ENCODE measurements at regions not wholly inside any gene's neighbourhood (a gene's known extent, or its start where the extent isn't known, plus 50 kb on each side); places are given as distances from the start of the nearest gene placed in this dataset.

DNA sequence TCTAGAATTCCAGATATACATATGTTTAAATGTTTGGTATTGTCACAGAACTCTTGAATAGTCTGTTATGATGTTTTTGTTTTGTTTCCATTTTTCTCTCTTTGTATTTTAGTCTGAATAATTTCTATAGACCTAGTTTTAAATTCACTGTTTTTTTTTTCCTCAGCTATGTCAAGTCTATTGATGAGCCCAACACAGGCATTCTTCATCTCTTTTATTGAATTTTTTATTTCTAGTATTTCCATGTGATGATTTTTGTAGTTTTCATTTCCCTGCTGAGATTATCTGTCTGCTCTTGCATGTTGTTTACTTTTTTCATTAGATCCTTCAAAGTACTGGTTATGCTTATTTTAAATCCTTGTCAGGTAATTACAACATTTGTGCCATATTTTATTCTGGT is 254.7 kb downstream of the C1D start (continued):
- TF ChIP-seq, protein P1, sequence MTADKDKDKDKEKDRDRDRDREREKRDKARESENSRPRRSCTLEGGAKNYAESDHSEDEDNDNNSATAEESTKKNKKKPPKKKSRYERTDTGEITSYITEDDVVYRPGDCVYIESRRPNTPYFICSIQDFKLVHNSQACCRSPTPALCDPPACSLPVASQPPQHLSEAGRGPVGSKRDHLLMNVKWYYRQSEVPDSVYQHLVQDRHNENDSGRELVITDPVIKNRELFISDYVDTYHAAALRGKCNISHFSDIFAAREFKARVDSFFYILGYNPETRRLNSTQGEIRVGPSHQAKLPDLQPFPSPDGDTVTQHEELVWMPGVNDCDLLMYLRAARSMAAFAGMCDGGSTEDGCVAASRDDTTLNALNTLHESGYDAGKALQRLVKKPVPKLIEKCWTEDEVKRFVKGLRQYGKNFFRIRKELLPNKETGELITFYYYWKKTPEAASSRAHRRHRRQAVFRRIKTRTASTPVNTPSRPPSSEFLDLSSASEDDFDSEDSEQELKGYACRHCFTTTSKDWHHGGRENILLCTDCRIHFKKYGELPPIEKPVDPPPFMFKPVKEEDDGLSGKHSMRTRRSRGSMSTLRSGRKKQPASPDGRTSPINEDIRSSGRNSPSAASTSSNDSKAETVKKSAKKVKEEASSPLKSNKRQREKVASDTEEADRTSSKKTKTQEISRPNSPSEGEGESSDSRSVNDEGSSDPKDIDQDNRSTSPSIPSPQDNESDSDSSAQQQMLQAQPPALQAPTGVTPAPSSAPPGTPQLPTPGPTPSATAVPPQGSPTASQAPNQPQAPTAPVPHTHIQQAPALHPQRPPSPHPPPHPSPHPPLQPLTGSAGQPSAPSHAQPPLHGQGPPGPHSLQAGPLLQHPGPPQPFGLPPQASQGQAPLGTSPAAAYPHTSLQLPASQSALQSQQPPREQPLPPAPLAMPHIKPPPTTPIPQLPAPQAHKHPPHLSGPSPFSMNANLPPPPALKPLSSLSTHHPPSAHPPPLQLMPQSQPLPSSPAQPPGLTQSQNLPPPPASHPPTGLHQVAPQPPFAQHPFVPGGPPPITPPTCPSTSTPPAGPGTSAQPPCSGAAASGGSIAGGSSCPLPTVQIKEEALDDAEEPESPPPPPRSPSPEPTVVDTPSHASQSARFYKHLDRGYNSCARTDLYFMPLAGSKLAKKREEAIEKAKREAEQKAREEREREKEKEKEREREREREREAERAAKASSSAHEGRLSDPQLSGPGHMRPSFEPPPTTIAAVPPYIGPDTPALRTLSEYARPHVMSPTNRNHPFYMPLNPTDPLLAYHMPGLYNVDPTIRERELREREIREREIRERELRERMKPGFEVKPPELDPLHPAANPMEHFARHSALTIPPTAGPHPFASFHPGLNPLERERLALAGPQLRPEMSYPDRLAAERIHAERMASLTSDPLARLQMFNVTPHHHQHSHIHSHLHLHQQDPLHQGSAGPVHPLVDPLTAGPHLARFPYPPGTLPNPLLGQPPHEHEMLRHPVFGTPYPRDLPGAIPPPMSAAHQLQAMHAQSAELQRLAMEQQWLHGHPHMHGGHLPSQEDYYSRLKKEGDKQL (CRISPR knock-in tag; IDR thresholded peaks at IDR 0.05; ENCODE audit: low read depth), result no peak
- TF ChIP-seq PAF1 (CRISPR knock-in tag; IDR thresholded peaks at IDR 0.05), result no peak
- no peak for TF ChIP-seq SOX6 (IDR thresholded peaks at IDR 0.05)
- TF ChIP-seq SOX6 (CRISPR knock-in tag; IDR thresholded peaks at IDR 0.05), result no peak

DNA sequence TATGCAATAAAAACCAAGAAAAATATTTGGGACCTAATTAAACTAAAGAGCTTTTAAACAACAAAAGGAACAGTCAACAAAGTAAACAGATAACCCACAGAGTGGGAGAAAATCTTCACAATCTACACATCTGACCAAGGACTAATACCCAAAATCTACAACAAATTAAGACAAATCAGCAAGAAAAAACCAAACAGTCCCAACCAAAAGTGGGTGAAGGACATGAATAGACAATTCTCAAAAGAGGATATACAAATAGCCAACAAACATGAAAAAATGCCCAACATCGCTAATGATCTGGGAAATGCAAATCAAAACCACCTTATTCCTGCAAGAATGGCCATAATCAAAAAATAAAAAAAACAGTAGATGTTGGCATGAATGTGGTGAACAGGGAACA is 250.1 kb downstream of the C1D start:
- 0% methylated on average over 1 of the region's 1 CpG for WGBS (ENCODE audit: low lambda C conversion rate)
- ChIA-PET POLR2A (no interaction called here), CTCF (ENCODE audit: low intra/inter-chr PET ratio, low total read pairs) (no interaction called here)
- Histone ChIP-seq H3K27me3 (ENCODE audit: control insufficient read depth in 1 of 2, insufficient read depth in 2 of 2, low read length in 2 of 2) (no peaks in the 10 kb centered on the region), H3K36me3 (replicated peaks in 1 of 2; ENCODE audit: control insufficient read depth in 1 of 2, insufficient read depth in 2 of 2, low read length in 2 of 2) (no peaks in the 10 kb centered on the region), H3K4me3 (replicated peaks in 1 of 3; ENCODE audit: insufficient read depth in 1 of 3, low read depth in 2 of 3, low read length in 3 of 3) (no peak overlapping the region), H3K4me1 (ENCODE audit: insufficient read depth, low read length) (no peaks in the 10 kb centered on the region), H3K27ac (ENCODE audit: extremely low read length, insufficient read depth, low read length) (no peak overlapping the region), H3K79me2 (ENCODE audit: insufficient read depth, low read length) (no peaks in the 10 kb centered on the region), H3K9me3 (ENCODE audit: low read length) (no peaks in the 10 kb centered on the region), H3K9ac (ENCODE audit: insufficient read depth, low read depth, low read length) (no peak overlapping the region), H2AFZ (ENCODE audit: low read length) (no peak overlapping the region), H3K4me2 (ENCODE audit: low read depth, low read length) (no peak overlapping the region), H4K20me1 (ENCODE audit: insufficient read depth, low read length) (no peaks in the 10 kb centered on the region)
- no peak for ATAC-seq
- TF ChIP-seq ZNF431 (CRISPR knock-in tag; IDR thresholded peaks at IDR 0.05; ENCODE audit: borderline replicate concordance, low read depth) (no peak), PLRG1 (conservative IDR thresholded peaks at IDR 0.05) (no peak), DMAP1 (CRISPR knock-in tag; IDR thresholded peaks at IDR 0.05) (no peak)
- no TSS peak for BruUV-seq (replicated peaks)
- FAIRE-seq, result no peak
- DNase-seq (ENCODE audit: low spot score), result no peak
- in situ Hi-C loops (cut with HindIII; ENCODE audit: extremely low pct_ligation_motif_present, low pct_unique_long_range_greater_than_20kb), result no loop called here
- intact Hi-C loops (cut with micrococcal nuclease; ENCODE audit: unreplicated experiment), result no loop called here
